CD4-positive, alpha-beta T cell treated with Interleukin-6 at 100 ng/mL for 8 hours (primary cell): ENCODE measurements at regions not wholly inside any gene's neighbourhood (a gene's known extent, or its start where the extent isn't known, plus 50 kb on each side); places are given as distances from the start of the nearest gene placed in this dataset.
A peak's percentile ranks its signal among the peaks of the same experiment; 100 is the strongest.
"Not testable (repeated sequence)": the region's sequence is repeated elsewhere in the genome, so short reads cannot be mapped to it uniquely, and the experiment has no call there.

Experiments
- DNase-seq: peaks from one replicate; pipeline ENCODE4 v3.0.0-alpha.2; 2020; ENCODE audit warnings: mixed read lengths, low spot score

- DNase-seq: no peak
These were observed 154.6 kb downstream of the ADSS2 start for GRCh38 chr1:244297087-244297486.

- no peak for DNase-seq
These were observed 154.1 kb downstream of the ADSS2 start for GRCh38 chr1:244297616-244298015.

- not testable (repeated sequence) for DNase-seq
These were observed 151.7 kb downstream of the ADSS2 start for GRCh38 chr1:244300029-244300375.

- DNase-seq: no peak
These were observed 150.0 kb downstream of the ADSS2 start for GRCh38 chr1:244301595-244302130.

DNA sequence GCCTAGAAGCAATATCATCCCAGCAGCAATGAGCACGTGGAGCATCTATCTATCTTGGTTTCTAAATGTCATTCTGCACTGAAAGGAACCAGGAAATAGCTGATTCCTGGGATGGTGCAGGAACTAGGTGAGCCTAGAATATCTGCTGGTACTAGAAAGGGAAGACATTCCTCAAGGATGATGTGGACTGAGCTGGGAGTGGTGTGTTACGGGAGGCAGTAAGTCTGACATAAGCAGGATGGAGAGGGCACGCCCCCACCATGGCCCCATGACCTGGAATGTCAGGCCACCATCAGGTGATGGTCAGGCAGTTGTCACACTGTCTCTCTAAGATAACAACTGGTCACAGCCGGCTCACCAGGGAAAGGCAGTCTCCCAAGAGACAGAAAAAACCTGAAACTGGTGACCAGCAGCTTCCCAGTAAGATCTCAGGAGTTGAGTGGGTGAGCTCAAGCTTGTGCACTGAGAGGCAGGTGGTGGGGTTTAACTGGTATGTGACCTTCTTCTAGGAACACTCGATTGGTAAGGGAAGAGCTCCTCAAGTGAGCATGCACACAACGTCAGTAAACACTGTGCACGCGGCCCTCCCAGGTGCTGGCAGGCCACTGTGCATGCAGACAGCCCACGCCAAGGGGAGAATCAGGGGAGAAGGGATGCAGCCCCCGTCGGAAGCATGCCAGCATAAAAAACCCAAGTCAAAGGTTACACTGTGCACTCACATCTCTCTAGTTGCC is 148.7 kb downstream of the ADSS2 start:
- no peak for DNase-seq

DNA sequence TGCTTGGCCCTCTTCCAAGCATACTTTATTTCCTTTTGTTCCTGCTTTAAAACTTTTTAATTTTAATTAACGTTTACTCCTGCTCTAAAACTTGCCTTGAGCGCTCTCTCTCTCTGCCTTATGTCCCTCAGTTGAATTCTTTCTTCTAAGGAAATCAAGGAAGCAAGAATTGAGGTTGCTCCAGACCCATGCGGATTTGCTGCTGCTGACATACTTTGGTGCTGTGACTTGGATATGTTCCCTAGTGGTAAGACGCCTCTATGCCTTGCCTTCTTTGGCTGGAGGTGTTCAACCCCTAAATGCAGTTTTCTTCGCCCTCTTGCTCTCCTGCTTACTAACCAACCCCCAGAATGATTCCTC is 148.1 kb downstream of the ADSS2 start:
- DNase-seq: no peak

GRCh38 chr1:244304156-244304555 is 147.6 kb downstream of the ADSS2 start:
- no peak for DNase-seq

GRCh38 chr1:244304656-244305055 is 147.1 kb downstream of the ADSS2 start:
- no peak for DNase-seq

DNA sequence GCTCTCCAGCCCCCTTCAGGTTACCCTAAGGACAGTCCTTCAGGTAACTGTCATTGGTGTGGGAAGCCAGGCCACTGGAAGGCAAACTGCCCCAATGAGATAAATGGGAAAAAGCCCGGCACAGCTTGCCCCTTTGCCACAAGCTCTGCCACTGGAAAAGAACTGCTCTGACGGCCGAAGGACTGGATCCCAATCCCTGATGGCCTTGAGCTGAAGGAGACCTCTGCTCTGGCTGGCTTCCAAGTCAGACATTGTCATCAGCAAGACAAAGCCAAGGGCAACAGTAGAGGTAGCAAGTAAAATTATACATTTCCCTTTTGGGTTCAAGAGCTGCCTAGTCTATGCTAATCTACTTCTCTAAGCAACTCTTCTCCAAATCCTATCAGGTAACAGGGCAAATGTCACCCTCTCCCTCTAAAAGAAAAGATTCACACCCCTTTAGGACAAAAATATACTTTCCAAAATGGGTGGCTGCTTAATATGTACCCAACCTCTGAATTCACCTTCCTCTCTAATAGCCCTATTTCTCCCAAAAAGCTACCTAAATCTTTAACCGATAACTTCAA is 145.8 kb downstream of the ADSS2 start:
- no peak for DNase-seq

GRCh38 chr1:244306544-244306943 is 145.2 kb downstream of the ADSS2 start:
- no peak for DNase-seq

GRCh38 chr1:244309191-244309590 is 142.5 kb downstream of the ADSS2 start:
- not testable (repeated sequence) for DNase-seq

- no peak for DNase-seq
These were observed 139.8 kb downstream of the ADSS2 start for GRCh38 chr1:244311784-244312532.

DNA sequence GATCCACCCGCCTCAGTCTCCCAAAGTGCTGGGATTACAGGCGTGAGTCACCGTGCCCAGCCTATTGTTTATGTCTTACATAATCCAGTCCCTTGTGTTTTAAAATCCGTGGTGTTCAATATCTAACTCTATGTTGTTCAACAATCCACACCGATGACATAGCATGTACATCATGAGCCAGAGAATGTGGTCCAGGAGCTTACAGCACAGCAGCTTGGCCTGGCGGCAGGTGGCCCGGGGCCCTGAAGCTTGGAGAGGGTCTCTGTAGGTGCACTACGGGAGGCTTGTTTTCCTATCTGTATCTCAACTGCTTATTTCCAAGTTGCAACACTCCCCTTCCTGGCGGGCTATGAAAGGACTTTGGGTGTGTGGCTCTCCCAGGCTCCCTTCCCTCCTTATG is 138.4 kb downstream of the ADSS2 start:
- no peak for DNase-seq

DNA sequence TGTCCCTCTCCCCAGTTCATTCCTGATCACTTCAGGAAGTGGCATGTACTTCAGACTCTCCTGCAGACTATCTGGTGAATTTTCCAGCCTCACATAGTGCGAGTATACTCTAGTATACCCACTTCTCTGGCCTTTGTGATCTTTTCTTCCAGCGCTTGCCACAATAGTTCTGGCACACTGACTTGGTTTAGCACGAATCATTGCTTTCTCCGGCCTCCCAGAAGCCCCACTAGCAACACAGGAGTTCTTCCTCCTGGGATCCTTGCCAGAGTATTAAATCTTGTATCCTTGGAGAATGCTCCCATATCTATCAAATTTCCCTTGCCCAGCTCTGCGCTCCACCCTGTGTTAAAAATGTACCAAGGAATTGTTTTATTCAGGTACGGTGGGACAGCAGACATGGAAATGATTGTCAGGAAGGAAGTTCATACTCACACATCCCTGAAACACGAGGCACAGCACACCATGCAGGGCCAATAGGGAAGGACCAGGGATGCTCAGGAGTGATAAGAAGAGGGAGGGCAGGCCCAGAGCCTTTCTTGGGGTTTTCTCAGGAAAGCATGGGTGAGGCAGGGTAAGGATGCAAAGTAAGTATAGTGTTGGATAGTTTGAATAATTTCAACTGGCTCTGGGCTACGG is 136.7 kb downstream of the ADSS2 start:
- no peak for DNase-seq

DNA sequence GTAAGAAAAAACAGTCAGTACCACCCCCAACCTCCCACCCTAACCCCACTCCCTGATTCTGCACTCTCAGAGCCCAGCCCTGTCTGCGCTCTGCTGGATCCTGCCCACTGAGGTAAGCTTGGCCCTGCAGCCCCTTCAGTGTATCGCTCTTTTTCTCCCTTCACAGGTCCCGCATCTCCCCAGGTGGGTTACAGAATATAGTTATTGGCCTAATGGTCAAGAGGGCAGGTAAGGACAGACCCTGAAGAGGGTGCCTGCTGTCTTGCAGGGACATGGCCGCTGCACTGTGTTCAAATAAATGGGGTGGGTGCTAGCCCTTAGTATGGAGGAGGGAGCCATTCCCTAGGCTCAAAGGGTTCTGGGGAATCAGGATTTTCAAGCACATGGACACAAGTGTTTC is 135.7 kb downstream of the ADSS2 start:
- no peak for DNase-seq

- DNase-seq: no peak
These were observed 135.3 kb downstream of the ADSS2 start for GRCh38 chr1:244316407-244316806.

GRCh38 chr1:244316986-244317655 is 134.6 kb downstream of the ADSS2 start:
- no peak for DNase-seq

DNA sequence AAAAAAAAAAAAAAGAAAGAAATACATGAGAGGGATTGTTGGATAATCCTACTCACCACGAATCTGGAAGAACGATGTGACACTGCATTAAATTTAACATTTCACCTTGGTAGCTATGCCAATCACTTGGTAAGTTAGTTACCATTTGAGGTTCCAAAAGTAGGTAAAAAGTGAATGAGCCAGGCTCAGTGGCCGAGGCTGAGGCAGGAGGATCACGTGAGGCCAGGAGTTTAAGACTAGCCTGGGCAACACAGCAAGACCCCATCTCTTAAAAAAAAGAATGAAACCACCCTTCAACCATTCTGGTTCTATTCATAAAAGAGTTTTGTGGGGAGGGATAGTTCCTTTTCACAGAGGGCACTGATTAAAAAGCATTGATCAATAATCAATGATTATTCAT is 133.6 kb downstream of the ADSS2 start:
- no peak for DNase-seq

- DNase-seq: no peak
These were observed 133.2 kb downstream of the ADSS2 start for GRCh38 chr1:244318512-244318911.

DNA sequence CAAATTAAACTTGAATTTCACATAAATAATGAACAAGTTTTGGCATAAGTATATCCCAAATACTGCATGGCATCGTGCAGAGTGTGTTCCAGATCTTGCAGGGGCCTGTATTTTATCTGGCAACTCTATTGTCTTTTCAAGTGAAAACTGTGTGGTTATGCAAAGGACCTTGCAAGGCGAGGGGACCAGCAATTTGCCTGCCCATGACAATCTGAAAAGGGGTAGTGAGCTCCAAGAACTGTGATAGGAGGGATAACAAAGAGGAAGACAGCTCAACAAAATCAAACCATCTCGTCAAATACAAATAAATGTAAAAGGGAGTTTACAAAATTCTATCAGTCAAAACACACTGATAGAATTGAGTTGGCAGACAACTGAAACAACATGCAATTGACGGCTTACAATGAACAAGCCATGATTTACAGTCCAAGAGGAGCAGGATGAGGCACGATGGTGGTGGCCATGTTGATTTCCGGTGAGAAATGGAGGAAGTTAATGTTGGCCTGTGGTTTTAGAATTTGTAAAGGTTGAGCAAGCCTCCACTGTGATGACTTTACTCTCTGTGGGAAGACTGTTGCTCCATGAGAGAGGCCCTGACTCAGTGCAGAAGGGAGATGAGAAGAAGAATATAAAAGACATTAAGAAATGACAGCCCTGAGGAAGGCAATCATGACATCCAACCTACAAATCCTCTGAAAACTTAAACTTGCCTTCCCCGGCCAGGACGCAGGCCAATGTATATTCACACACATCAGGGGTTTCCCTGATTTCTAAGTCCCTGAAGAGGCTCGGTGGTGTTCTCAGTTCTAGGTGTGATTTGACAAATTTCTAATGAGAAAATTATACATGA is 132.2 kb downstream of the ADSS2 start:
- peak; percentile 56 for DNase-seq

- DNase-seq: no peak
These were observed 129.5 kb downstream of the ADSS2 start for GRCh38 chr1:244322181-244322580.
